ENCODE measurements at regions not wholly inside any gene's neighbourhood (a gene's known extent, or its start where the extent isn't known, plus 50 kb on each side); places are given as distances from the start of the nearest gene placed in this dataset.
"Not testable (repeated sequence)": the region's sequence is repeated elsewhere in the genome, so short reads cannot be mapped to it uniquely, and the experiment has no call there.

DNA sequence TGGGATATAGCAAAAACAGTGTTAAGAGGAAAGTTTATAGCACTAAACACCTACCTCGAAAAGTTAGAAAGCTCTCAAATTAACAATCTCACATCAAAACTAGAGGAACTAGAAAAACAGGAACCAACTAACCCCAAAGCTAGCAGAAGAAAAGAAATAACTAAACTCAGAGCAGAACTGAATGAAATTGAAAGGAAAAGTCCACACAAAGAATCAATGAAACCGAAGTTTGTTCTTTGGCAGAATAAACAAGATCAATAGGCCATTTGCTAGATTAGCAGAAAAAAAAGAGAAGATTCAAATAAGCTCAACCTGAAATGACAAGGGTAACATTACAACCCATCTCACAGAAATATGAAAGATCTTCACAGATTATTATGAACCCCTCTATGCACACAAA lies 234.8 kb upstream of the ISL1 start:
- no peak overlapping the region for H3K27ac Mint-ChIP-seq
- no peaks in the 10 kb centered on the region for H3K36me3 Mint-ChIP-seq (ENCODE audit: low read depth)
- no peaks in the 10 kb centered on the region for H3K4me1 Mint-ChIP-seq (ENCODE audit: low read depth)
- no peak overlapping the region for H3K4me3 Mint-ChIP-seq
- peaks cover 22% of the 10 kb centered on the region for H3K9me3 Mint-ChIP-seq
- no peaks in the 10 kb centered on the region for H3K27me3 Mint-ChIP-seq

GRCh38 chr5:51156222-51156621 lies 227.0 kb upstream of the ISL1 start:
- H3K4me3 Mint-ChIP-seq = no peak overlapping the region

DNA sequence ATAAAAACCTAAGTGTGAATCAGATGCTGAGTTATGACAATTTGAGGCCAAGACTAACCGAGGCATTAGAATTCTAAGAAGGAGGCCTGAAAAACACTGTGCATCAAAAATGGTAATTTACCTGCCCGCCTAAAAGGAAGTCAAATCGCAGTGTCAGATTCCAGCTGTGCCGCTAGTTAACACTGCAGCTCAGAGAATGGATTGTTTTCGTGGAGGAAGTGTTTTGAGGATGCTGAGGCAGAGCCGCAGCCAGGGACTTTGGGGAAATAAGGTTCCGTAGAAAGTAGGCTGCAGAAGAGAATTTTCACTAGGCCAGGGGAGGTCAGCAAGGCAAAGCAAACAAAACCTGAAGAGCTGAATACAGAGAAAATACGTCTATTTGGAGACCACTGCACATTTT lies 226.4 kb upstream of the ISL1 start:
- H3K9me3 Mint-ChIP-seq = peaks cover 12% of the 10 kb centered on the region
- no peak overlapping the region for H3K4me3 Mint-ChIP-seq
- H3K27ac Mint-ChIP-seq = no peak overlapping the region
- no peaks in the 10 kb centered on the region for H3K4me1 Mint-ChIP-seq (ENCODE audit: low read depth)
- H3K36me3 Mint-ChIP-seq (ENCODE audit: low read depth) = no peaks in the 10 kb centered on the region
- no peaks in the 10 kb centered on the region for H3K27me3 Mint-ChIP-seq

More at GRCh38 chr5:51156222-51156621, 227.0 kb upstream of the ISL1 start:
- peaks cover 13% of the 10 kb centered on the region for H3K9me3 Mint-ChIP-seq
- no peak overlapping the region for H3K27ac Mint-ChIP-seq
- H3K36me3 Mint-ChIP-seq (ENCODE audit: low read depth) = no peaks in the 10 kb centered on the region
- no peaks in the 10 kb centered on the region for H3K27me3 Mint-ChIP-seq
- no peaks in the 10 kb centered on the region for H3K4me1 Mint-ChIP-seq (ENCODE audit: low read depth)

GRCh38 chr5:51159164-51159563 lies 224.1 kb upstream of the ISL1 start:
- no peak overlapping the region for H3K4me3 Mint-ChIP-seq
- H3K36me3 Mint-ChIP-seq (ENCODE audit: low read depth) = no peaks in the 10 kb centered on the region
- no peaks in the 10 kb centered on the region for H3K27me3 Mint-ChIP-seq
- H3K4me1 Mint-ChIP-seq (ENCODE audit: low read depth) = no peaks in the 10 kb centered on the region
- H3K9me3 Mint-ChIP-seq = peaks cover 27% of the 10 kb centered on the region
- no peak overlapping the region for H3K27ac Mint-ChIP-seq

DNA sequence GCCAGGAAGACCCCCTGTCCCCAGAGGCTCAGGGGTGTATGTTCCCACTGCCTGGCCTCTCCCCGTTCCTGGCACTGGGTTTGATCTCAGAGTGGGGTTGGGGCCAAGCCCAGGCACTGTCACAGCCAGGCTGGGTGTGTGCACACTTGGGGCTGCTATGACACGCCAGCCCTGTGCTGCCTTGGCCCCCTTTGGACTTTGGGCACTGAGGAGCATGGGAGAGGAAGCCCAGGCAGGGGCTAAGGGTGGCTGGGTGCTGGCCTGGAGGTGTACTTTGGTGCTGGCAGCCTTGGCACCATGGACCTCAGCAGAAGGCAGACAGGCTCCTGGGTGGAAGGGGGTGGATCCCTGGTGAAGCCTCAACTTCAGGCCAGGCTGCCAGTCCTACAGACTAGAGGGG lies 223.6 kb upstream of the ISL1 start:
- no peak overlapping the region for H3K4me3 Mint-ChIP-seq
- no peak overlapping the region for H3K27ac Mint-ChIP-seq
- H3K36me3 Mint-ChIP-seq (ENCODE audit: low read depth) = no peaks in the 10 kb centered on the region
- H3K4me1 Mint-ChIP-seq (ENCODE audit: low read depth) = no peaks in the 10 kb centered on the region
- no peaks in the 10 kb centered on the region for H3K27me3 Mint-ChIP-seq
- peaks cover 28% of the 10 kb centered on the region for H3K9me3 Mint-ChIP-seq

DNA sequence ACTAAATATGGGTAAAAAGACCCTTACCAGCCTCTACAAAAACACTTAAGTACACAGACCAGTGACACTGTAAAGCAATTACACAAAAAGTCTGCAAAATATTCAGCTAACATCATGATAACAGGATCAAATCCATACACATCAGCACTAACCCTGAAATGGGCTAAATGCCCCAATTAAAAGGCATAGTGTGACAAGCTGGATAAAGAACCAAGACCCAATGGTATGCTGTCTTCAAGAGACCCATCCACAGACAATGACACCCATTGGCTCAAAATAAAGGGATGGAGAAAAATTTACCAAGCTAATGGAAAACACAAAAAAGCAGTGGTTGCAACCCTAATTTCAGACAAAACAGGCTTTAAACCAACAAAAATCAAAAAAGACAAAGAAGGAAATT lies 221.0 kb upstream of the ISL1 start:
- Mint-ChIP-seq H3K27ac (no peak overlapping the region), H3K4me1 (ENCODE audit: low read depth) (no peaks in the 10 kb centered on the region), H3K9me3 (peaks cover 31% of the 10 kb centered on the region), H3K27me3 (no peaks in the 10 kb centered on the region), H3K36me3 (ENCODE audit: low read depth) (no peaks in the 10 kb centered on the region), H3K4me3 (no peak overlapping the region)

- peaks cover 28% of the 10 kb centered on the region for H3K9me3 Mint-ChIP-seq
- H3K27ac Mint-ChIP-seq; H3K4me1 Mint-ChIP-seq (ENCODE audit: low read depth); H3K27me3 Mint-ChIP-seq; H3K4me3 Mint-ChIP-seq; H3K36me3 Mint-ChIP-seq (ENCODE audit: low read depth): not testable (repeated sequence)
These were observed 217.6 kb upstream of the ISL1 start for GRCh38 chr5:51165621-51166020.

- H3K9me3 Mint-ChIP-seq = peaks cover 7% of the 10 kb centered on the region
- no peak overlapping the region for H3K27ac Mint-ChIP-seq
- no peaks in the 10 kb centered on the region for H3K36me3 Mint-ChIP-seq (ENCODE audit: low read depth)
- no peaks in the 10 kb centered on the region for H3K27me3 Mint-ChIP-seq
- no peak overlapping the region for H3K4me3 Mint-ChIP-seq
- H3K4me1 Mint-ChIP-seq (ENCODE audit: low read depth) = no peaks in the 10 kb centered on the region
These were observed 210.2 kb upstream of the ISL1 start for GRCh38 chr5:51172903-51173626.

- H3K9me3 Mint-ChIP-seq = peaks cover 10% of the 10 kb centered on the region
- H3K27me3 Mint-ChIP-seq = no peaks in the 10 kb centered on the region
- no peaks in the 10 kb centered on the region for H3K36me3 Mint-ChIP-seq (ENCODE audit: low read depth)
- H3K27ac Mint-ChIP-seq = no peak overlapping the region
- no peaks in the 10 kb centered on the region for H3K4me1 Mint-ChIP-seq (ENCODE audit: low read depth)
- H3K4me3 Mint-ChIP-seq = no peak overlapping the region
These were observed 201.9 kb upstream of the ISL1 start for GRCh38 chr5:51181208-51181894.

DNA sequence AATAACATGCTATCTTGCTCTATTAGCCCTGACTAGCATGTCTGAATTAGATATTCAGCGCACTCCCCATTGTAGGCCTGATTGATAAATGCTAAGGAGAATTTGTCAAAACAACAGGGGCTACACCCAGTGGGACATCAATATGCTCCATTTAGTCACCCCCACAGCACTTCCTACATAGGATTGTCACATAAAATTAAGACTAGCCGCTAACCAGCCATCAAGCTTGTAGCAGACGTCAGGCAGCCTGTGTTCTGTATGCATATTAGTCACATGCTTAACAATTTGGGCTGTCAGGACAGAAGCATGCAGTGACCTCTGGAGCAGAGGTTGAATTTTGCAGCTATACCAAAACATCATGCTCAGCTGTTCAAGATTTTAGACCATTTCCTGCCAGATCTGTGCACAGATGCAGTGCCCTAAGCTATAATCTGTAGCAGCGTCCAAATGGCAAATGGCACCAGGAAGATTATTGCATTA lies 197.4 kb upstream of the ISL1 start:
- no peaks in the 10 kb centered on the region for H3K36me3 Mint-ChIP-seq (ENCODE audit: low read depth)
- no peaks in the 10 kb centered on the region for H3K4me1 Mint-ChIP-seq (ENCODE audit: low read depth)
- H3K27ac Mint-ChIP-seq = no peak overlapping the region
- no peak overlapping the region for H3K4me3 Mint-ChIP-seq
- peaks cover 4% of the 10 kb centered on the region for H3K9me3 Mint-ChIP-seq
- H3K27me3 Mint-ChIP-seq = no peaks in the 10 kb centered on the region

DNA sequence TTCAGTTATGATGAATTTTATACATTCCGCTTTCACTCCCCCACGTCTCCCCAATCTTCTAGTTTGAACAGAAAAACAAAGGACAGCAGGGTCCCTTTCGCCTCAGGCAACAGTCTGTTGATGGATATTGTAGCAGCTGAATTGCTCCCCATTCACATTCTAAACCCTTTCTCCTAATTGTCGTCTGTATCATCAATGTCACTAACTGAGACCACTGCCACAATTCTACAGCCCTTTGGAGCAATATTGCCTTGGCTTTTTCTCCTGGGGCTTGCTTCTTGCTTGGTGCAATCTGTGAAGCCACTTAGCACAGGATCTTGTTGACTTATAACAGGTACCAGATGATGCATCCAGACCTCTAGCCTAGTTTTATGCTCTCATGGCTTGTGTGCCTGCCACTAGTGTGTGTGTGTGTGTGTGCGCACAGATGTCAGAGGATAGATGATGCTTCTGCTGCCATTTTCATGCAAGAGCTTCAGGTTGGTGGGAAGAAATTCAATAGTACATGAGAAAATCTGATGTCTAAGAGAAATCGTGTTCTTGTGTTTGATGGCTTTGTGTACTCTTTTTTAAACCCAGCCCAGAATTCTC lies 195.2 kb upstream of the ISL1 start:
- peaks cover 11% of the 10 kb centered on the region for H3K9me3 Mint-ChIP-seq
- H3K4me3 Mint-ChIP-seq = no peak overlapping the region
- no peak overlapping the region for H3K27ac Mint-ChIP-seq
- no peaks in the 10 kb centered on the region for H3K36me3 Mint-ChIP-seq (ENCODE audit: low read depth)
- no peaks in the 10 kb centered on the region for H3K4me1 Mint-ChIP-seq (ENCODE audit: low read depth)
- no peaks in the 10 kb centered on the region for H3K27me3 Mint-ChIP-seq

DNA sequence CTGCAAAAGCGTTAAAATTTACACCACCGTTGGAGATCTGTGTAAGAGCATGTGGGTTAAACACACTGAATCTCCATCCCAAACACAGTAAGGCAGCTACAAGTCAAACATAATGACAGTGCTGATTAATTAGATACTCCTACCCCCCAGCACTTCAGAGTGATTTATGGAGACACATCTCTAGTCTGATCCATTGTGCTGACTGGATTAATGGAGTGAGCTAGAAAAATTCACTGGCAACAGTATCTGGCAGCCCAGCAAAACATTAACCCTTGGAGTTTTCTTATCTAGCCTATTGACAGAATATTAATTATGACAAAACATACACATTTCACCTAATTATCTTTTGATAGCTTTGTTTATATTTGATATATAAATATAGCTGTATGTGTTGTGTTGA lies 188.6 kb upstream of the ISL1 start:
- Mint-ChIP-seq H3K36me3 (ENCODE audit: low read depth) (no peaks in the 10 kb centered on the region), H3K27me3 (no peaks in the 10 kb centered on the region), H3K9me3 (peaks cover 12% of the 10 kb centered on the region), H3K4me1 (ENCODE audit: low read depth) (no peaks in the 10 kb centered on the region), H3K4me3 (no peak overlapping the region), H3K27ac (no peak overlapping the region)

DNA sequence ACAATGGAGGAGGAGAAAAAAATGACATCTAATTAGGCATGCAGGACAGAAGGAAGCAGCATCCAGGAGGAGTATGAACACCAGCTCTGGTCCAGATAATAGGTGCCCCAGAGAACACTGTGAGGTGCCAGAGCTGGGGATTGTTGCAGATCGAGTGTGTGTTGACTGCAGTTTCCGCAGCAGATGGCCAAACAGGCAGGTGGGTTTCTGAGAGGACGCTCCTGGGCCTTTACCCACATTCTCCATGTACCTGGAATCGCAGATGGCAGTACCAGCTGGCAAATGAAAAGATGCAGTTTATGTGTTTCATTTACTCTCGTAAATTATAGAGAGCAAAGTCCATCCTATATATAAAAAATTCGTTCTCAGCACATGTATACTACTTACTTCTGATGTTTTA lies 182.2 kb upstream of the ISL1 start:
- Mint-ChIP-seq H3K4me3 (no peak overlapping the region), H3K4me1 (ENCODE audit: low read depth) (no peaks in the 10 kb centered on the region), H3K9me3 (peaks cover 4% of the 10 kb centered on the region), H3K27ac (no peak overlapping the region), H3K27me3 (no peaks in the 10 kb centered on the region), H3K36me3 (ENCODE audit: low read depth) (no peaks in the 10 kb centered on the region)

DNA sequence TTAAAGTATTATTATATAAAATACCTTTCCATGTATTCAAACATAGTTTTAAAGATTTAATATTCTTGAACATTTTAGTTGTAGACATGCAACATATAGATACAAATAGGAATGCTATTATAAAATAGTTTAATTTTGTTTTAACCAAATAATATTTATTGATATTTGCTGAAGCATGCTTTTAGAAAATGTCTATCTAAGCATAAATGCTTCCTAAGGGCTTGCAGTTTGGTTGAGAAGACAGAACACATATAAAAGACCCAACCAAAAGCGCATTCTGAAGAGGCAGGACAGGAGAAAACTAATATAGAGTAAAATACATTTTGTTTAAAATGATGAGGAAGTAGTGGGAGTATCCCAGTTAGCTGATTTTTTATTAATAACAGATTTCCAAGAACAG lies 181.5 kb upstream of the ISL1 start:
- no peaks in the 10 kb centered on the region for H3K36me3 Mint-ChIP-seq (ENCODE audit: low read depth)
- no peak overlapping the region for H3K4me3 Mint-ChIP-seq
- H3K27ac Mint-ChIP-seq = no peak overlapping the region
- H3K4me1 Mint-ChIP-seq (ENCODE audit: low read depth) = no peaks in the 10 kb centered on the region
- H3K9me3 Mint-ChIP-seq = peaks cover 4% of the 10 kb centered on the region
- no peaks in the 10 kb centered on the region for H3K27me3 Mint-ChIP-seq

DNA sequence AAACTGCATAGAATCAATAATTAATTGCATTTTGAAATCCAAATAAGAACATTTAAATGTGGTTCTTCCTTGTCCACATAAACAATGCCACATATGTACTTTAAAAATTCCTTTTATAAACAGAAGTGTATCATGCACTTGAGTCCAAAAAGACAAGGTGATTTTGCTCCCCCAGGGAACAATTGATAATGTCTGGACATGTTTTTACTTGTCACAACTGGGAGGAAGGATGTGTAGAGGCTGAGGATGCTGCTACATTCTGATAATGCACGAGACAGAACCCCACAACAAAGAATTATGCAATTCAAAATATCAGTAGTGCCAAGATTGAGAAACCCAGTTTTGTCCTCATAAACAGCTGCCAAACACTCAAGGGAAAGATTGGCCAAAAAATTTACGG lies 181.1 kb upstream of the ISL1 start:
- no peaks in the 10 kb centered on the region for H3K4me1 Mint-ChIP-seq (ENCODE audit: low read depth)
- H3K36me3 Mint-ChIP-seq (ENCODE audit: low read depth) = no peaks in the 10 kb centered on the region
- no peak overlapping the region for H3K4me3 Mint-ChIP-seq
- no peak overlapping the region for H3K27ac Mint-ChIP-seq
- no peaks in the 10 kb centered on the region for H3K27me3 Mint-ChIP-seq
- peaks cover 4% of the 10 kb centered on the region for H3K9me3 Mint-ChIP-seq
